ENCODE measurements at regions not wholly inside any gene's neighbourhood (a gene's known extent, or its start where the extent isn't known, plus 50 kb on each side); places are given as distances from the start of the nearest gene placed in this dataset.
"Not testable (repeated sequence)": the region's sequence is repeated elsewhere in the genome, so short reads cannot be mapped to it uniquely, and the experiment has no call there.

GRCh38 chr21:6158171-6158570 lies 4363.2 kb upstream of the TPTE start:
- not testable (repeated sequence) for DNase-seq (ENCODE audit: low read depth); H3K4me3 ChIP-seq (ENCODE audit: low read depth, low read length)
